ENCODE measurements at regions not wholly inside any gene's neighbourhood (a gene's known extent, or its start where the extent isn't known, plus 50 kb on each side); places are given as distances from the start of the nearest gene placed in this dataset.

DNA sequence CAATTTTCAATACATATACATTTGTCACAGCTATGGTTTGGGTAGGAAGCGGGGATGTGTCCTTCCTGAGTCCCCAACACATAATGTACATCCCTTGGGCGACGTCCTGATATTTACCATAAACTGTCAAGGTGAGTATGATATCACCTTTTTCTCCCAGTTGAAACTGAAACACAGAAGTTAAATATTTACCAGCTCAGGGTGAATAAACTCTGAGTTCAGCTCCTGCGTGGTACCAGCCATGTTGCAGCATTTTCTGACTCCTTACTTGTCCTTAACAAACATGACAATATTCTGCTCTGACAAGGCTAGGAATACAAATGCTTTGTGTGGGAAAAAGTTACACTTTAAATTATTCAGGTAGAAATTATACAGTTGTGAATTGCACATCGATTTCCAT is 294.2 kb downstream of the TEX29 start:
- TF ChIP-seq, protein P1, sequence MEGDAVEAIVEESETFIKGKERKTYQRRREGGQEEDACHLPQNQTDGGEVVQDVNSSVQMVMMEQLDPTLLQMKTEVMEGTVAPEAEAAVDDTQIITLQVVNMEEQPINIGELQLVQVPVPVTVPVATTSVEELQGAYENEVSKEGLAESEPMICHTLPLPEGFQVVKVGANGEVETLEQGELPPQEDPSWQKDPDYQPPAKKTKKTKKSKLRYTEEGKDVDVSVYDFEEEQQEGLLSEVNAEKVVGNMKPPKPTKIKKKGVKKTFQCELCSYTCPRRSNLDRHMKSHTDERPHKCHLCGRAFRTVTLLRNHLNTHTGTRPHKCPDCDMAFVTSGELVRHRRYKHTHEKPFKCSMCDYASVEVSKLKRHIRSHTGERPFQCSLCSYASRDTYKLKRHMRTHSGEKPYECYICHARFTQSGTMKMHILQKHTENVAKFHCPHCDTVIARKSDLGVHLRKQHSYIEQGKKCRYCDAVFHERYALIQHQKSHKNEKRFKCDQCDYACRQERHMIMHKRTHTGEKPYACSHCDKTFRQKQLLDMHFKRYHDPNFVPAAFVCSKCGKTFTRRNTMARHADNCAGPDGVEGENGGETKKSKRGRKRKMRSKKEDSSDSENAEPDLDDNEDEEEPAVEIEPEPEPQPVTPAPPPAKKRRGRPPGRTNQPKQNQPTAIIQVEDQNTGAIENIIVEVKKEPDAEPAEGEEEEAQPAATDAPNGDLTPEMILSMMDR (IDR thresholded peaks at IDR 0.05; ENCODE audit: poor library complexity, severe bottlenecking), result no peak
- TF ChIP-seq SMC3 (conservative IDR thresholded peaks at IDR 0.05; ENCODE audit: poor library complexity) (no peak), POLR2AphosphoS5 (IDR thresholded peaks at IDR 0.05) (no peak), EP300 (conservative IDR thresholded peaks at IDR 0.05; ENCODE audit: poor library complexity, severe bottlenecking) (no peak), TAF1 (IDR thresholded peaks at IDR 0.05; ENCODE audit: low read depth) (no peak), EZH2 (IDR thresholded peaks at IDR 0.05; ENCODE audit: borderline replicate concordance, insufficient read depth, low read length, poor library complexity, severe bottlenecking) (no peak), RAD21 (conservative IDR thresholded peaks at IDR 0.05) (no peak), MXI1 (conservative IDR thresholded peaks at IDR 0.05; ENCODE audit: poor library complexity, severe bottlenecking) (no peak)
- TF ChIP-seq, protein P2, sequence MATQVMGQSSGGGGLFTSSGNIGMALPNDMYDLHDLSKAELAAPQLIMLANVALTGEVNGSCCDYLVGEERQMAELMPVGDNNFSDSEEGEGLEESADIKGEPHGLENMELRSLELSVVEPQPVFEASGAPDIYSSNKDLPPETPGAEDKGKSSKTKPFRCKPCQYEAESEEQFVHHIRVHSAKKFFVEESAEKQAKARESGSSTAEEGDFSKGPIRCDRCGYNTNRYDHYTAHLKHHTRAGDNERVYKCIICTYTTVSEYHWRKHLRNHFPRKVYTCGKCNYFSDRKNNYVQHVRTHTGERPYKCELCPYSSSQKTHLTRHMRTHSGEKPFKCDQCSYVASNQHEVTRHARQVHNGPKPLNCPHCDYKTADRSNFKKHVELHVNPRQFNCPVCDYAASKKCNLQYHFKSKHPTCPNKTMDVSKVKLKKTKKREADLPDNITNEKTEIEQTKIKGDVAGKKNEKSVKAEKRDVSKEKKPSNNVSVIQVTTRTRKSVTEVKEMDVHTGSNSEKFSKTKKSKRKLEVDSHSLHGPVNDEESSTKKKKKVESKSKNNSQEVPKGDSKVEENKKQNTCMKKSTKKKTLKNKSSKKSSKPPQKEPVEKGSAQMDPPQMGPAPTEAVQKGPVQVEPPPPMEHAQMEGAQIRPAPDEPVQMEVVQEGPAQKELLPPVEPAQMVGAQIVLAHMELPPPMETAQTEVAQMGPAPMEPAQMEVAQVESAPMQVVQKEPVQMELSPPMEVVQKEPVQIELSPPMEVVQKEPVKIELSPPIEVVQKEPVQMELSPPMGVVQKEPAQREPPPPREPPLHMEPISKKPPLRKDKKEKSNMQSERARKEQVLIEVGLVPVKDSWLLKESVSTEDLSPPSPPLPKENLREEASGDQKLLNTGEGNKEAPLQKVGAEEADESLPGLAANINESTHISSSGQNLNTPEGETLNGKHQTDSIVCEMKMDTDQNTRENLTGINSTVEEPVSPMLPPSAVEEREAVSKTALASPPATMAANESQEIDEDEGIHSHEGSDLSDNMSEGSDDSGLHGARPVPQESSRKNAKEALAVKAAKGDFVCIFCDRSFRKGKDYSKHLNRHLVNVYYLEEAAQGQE (IDR thresholded peaks at IDR 0.05; ENCODE audit: borderline replicate concordance), result no peak
